ENCODE measurements at regions not wholly inside any gene's neighbourhood (a gene's known extent, or its start where the extent isn't known, plus 50 kb on each side); places are given as distances from the start of the nearest gene placed in this dataset.

DNA sequence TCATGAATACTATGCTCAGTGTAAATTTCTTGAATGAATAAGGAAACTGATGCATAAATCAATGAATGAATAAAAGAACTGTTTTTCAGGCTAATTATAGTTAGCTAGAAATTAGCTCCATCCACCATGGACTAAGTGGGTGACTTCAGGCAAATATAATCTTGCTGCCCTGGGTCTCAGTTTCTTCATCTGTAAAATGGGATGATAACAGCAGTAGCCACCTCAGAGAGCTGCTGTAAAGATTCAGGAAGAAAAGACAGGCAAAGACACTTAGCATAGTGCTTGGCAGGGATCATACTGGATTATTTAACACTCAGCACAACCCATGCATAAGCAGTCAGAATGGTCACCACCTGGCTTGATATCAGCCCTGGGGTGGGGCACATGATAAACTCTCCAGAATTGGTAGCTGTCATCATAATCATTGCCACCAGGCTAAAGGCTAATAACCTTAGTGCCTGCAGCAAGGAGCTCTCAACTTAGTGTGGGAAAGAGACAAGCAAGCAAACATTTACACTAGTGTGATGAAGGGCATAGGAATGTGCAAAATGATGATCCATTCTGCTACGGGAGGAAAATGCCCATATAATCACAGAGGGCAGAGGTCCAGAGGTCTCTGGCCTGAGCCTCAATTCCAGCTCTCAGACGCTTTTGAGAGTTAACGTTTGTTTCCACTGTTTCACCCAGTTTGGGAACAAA lies 234.7 kb upstream of the TBX3 start:
- DNase-seq = peak; percentile 44

DNA sequence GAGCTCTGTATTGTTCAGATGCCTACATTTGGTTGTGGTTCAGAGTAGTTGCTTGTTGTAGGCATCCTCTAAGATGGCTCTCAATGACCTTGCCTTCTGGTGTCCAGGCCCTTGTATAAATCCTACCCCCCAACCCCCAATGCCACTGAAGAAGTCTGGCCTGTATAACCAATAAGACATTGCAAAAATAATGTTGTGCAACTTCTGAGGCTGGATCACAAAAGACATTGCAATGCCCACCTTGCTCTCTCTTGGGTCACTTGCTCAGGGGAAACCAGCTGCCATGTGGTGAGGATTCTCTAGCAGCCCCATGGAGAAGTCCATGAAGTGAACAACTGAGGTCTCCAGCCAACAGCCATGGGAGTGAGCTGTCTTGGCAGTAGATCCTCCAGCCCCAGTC lies 234.0 kb upstream of the TBX3 start:
- DNase-seq = no peak

DNA sequence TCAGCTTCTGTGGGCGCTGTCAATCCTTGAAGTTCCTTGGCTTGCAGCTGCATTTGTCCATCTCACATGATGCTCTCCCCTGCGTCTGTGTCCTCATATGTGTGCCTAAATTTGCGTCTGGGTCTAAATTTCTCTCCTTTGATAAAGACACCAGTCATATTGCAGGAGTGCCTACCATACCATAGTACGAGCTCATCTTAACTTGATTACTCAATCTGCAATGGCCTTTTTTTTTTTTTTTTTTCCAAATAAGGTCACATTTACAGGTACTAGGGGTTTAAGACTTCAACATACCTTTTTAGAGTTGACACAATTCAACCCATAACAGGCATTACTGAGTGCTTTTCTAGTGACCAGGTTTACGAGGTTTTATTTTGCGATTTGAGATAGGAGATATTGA lies 233.3 kb upstream of the TBX3 start:
- DNase-seq = no peak

DNA sequence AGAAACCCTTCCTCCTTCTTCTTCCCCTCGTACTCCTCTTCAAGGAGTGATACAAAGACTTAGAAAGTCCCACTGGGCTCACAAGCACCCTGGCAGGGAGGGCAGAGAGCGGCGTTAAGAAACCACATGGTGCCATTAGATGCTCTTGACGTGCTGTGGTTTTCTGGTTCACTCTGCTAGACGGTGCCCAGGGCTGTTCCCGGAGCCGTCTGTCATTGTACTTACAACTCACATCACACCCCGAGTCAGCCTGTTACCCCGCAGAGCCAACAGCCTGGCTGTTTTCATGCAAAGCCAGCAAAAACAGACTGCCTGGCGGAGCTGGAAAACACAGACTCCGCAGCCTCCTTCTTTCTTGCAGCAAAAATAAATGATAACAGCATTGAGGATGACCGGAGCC lies 232.6 kb upstream of the TBX3 start:
- no peak for DNase-seq

DNA sequence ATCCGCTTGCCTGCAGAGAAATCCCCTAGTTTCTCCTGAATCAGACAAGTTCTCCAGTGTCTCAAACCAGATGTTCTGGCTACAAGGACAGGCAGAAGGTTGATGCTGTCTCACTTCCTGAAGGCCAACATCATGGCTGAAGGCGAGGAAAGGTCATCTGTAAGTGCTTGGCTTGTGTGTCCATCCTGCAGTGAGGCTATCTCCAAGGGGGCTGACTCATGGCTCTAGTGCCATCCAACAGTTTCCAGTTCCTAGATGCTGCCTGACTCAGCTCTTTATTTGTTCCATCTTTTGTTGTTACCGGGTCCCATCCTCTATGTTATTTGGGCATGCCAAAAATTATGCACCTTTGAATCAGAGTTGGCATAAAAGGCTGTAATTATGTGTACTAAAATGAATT lies 232.1 kb upstream of the TBX3 start:
- DNase-seq = peak; percentile 67

DNA sequence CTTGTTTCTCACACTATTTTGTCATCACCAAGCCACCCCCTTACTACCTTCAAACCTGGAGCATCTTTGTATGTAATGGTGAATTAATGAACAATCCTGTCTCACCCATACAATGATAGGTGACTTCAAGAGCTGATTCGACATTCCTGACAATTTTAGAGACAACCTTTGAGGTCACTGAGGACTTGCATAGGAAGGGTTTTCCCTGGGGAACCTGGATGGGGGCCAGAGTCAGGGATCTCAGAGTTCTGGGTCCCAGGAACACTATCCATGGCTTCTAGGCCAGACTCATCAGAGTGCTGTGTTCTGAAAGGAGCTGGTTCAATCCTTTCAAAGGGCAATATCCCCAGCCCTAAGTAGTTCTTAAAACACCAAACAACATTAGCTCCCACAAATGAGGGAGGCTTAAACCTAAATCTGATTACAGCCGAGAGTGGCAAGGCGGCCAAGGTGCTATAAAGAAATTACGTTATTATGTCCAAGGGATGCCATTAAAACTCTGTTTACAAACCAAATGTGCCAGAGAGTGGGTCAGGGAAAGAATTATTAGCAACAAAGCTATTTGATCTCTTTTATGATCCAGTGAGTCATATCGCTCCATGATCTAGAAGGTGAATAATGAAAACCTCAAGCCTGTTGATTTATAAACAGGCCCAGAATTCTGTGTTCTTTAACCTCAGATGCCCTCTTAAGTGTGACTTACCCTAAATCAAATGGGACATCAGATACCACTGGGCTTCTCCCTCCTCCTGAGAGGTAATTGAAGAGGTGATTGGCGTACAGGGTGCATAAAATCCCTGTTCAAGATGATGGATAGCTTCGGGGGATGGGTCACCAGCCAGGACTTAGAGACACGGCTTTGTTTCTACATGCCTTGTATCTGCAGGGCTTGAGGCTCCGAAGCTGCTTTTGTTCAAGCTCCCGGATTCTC lies 230.2 kb upstream of the TBX3 start:
- DNase-seq = peak; percentile 75

DNA sequence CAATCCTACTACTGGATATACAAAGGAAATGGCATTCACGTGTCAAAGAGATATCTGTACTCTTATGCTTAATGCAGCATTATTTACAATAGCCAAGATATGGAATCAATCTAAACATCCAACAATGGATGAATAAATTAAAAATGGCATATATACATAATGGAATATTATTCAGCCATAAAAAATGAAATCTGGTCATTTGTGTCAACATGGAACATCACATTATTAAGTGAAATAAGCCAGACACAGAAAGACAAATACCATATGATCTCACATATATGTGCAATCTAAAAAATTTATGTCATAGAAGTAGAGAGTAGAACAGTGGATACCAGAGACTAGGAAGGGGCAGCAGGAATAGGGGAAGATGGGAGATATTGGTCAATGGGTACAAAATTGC lies 228.8 kb upstream of the TBX3 start:
- DNase-seq = no peak

DNA sequence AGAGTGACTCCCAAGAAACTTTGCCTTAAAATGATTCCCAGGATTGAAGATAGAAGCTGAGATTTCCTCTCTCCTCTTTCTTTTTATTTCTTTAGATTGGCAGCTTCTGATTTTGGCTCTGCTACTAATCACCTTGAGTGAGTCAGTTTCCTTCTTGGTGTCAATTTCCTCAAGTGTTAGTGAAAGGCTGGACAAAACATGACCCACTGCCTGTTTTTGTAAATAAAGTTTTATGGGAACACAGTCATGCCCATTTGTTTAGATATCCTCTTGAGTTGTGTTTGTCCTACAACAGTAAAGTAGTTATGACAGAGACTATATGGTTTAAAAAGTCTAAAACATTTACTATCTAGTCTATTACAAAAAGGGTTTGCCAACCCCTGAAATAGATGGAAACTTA lies 227.2 kb upstream of the TBX3 start:
- no peak for DNase-seq

DNA sequence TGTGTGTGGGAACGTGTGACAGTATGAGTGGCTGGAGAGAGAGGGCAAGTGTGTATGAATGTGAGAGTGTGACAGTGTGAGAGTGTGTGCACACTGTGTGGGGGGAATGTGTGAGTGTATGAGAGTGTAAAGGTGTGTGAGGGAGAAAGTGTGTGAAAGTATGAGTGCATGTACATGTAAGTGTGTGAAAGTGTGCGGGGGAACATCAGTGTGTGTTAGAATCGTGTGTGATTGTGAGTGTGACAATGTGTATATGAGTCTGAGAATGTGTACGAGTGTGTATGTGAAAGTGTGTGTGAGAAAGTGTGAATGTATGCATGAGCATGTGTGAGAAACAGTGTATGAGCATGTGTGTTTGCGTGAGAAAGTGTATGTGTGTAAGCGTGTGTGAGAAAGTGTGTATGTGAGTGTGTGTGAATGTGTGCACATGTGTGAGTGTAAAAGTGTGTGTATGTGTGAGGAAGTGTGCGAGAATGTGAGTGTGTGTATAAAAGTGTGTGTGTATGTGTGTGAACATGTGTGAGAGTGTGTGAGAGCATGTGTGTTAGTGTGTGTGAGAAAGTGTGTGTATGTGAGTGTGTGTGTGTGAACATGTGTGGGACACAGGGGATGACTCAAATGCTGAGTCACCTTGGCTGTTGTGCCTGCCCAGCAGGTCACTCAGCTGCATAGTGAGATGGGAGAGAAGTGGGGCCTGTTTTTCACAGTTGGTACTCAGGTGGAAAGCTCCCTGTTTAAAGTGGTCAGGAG lies 220.5 kb upstream of the TBX3 start:
- peak; percentile 62 for DNase-seq

DNA sequence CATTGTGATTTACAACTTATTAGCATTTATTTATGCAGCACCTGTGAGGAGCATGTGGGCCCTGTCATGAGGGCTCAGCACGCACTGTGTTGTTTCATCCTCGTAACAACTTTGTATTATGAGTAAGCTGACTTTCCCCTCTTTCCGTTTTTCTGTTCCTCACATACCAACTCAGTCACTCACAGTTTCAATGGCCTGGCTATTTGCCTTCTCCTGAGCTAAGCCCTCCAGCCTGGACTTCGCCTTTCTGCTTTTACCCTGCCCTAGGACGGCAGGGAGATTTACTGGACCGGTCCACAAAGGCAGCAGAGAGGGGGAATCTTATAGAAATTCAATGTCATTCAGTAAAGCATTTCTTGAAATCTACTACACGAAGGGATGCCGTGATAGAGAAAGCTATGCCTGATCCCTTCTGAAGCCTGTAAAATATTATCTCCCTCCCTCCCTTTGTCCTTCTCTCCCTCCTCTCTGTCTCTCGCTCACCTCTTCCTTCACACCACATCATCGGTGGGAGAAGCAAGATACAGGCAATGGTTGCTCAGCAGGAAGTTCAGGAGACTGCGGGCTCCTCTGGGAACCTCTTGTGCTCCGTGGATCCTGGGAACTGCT lies 219.2 kb upstream of the TBX3 start:
- peak; percentile 88 for DNase-seq

DNA sequence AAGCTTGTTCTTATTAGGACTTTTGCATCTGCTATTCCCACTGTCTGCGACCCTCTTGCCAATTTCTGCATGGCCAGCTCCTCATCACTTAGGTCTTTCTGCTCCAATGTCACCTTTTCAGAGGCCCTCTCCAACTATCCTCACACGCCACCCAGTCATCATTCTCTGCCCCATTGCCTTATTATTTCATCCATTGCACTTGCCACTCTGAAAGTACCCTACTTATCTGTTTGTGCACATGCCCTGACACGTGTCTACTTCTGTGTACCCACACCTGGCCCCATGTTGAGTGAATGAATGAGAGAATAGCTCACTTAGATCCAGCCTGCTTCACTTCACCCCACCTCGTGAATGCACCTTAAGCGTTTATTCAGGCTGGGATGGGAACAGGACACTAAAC lies 218.7 kb upstream of the TBX3 start:
- DNase-seq = no peak

DNA sequence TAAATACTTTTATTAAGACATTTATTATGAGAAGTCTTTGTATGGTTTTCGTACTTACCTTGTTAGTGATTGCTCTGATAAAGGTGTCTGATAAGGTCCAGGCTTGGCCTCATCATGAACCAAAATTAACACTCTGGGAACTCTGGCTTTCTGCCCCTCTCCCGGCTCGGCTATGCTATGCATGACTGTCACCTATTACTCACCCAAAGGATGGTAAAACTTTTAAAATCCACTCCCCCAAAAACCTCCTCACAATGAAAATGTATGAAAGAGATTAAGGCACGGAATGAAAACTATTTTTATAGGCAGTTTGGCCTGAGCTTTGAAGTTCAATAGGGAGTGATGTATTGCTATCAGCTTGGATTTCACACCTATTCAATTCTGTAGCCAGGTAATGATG lies 217.3 kb upstream of the TBX3 start:
- DNase-seq = no peak

DNA sequence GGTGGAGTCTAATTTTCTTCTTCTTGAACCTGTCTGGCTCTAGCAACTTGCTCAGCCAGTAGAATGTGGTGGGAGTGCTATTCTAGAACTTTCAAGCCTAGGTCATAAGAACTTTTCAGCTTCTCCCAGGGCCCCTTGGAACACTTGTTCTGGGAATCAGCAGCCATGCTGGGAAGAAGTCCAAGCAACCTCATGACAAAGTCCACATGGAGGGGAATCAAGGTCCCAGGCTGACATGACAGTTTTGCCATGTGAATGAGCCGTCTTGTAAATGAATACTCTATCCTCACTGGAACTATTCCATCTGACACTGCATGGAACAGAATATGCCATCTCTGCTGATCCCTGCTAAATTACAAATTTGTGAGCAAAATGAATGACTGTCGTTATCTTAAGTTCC lies 214.2 kb upstream of the TBX3 start:
- no peak for DNase-seq

DNA sequence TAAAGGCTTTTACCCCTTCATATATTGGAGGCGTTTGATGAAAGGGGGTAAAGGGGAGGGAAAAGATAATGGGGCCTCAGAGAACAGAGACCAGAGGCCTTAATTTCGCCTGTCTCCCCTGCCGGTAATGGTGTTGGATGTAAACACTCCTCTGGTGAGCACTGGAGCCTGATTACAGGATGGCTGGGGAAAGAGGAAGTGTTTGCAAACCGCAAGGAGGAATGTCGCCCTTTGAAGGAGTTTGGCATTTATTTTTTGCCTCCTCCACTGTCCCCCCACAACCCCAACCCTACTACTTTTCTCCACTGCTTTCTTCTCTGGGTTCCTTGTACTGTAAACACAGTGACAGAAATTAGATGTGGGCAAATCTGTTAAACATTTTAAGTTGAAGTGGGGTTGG lies 211.9 kb upstream of the TBX3 start:
- peak; percentile 60 for DNase-seq

DNA sequence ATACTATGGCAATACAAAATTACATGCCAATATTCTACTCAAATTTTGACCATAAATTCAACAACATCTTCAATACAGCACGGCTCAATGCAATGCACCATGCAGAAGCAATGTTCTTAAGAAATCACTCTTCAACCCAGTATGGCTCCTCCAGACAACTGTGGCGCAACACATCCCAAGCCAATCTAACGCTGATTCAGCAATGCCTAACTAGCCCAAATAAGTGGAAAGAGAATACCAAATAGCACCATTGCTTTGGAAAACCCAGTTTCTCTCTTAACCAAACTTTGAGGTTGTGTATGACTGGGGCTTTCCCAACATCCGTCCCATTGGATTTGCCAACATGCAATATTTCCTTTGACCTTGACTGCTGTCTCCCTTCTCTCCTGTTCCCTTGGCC lies 211.1 kb upstream of the TBX3 start:
- DNase-seq = no peak

DNA sequence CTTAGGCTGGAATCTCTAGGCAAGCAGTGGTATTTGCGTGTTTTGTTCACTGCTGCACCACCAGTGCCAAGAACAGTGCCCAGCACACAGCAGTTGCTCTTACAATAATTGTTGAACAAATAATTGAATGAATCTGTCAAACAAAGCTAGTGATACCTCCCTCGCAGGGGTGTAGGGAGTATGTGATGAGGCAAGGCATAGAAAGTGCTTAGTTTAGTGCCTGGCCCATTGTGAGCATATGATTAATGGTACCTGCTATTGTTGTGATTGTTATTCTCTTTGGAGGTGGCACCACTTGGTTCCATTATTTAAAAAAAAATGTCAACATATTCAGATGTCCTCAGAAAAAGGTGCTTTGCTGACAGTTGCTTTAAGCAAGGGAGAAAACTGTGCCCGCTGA lies 210.1 kb upstream of the TBX3 start:
- no peak for DNase-seq

DNA sequence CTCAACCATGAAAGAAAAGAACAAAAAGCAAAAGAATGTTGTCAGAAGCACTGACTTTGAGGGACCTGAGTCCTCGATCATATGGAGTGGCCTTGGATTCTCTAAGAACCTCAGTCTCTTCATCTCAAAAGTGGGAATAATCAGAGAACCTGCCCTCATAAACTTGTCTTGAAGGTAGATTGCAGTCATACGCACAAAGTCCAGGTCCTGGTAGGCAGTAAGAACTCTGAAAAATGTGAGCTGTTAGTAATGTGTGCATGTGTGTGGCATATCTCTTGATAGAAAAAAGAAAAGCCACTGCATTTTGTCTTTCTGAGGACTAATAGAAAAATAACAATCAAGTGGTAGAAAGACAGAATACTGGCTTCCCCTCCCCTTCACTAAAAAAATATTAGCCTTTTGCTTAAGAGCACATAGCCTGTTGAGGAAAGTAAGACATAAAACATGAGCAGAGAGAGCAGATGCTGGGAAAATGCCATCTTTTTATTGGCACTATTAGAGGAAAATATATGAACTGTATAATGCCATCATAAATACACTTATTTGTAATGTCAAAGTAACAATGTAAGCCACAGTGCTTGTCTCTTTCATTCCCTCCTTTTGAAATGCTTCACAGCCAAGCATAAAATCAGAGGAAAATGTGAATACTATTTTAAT lies 205.1 kb upstream of the TBX3 start:
- no peak for DNase-seq

DNA sequence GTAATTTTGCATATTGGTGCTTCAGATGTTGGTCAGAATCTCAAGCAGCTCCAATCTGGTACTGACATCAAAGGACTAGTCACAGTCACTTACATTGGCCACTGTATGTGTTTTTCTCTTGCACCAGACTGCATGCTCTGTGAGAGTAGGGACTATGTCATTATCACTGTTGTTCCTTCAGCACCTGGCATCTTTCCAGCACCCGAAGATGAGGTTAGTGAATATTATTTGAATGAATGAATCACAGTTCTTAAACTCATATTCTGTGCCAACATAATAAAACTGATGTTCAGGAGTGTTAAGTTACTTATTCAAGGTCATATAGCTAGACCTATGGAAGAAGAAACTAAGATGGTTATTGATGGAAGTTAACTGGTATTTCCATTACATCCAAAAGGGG lies 204.5 kb upstream of the TBX3 start:
- DNase-seq = peak; percentile 73

DNA sequence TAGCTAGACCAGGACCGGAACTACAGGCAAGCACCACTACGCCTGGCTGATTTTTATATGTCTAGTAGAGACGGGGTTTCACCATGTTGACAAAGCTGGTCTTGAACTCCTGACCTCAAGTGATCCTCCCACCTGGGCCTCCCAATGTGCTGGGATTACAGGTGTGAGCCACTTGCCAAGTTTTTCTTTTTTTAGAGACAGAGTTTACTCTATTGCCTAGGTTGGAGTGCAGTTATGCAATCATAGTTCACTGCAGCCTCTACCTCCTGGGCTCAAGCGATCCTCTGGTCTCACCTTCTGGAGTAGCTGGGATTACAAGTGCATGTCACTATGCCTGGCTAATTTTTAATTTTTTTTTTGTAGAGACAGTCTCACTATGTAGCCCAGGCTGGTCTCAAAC lies 201.5 kb upstream of the TBX3 start:
- DNase-seq = no peak

DNA sequence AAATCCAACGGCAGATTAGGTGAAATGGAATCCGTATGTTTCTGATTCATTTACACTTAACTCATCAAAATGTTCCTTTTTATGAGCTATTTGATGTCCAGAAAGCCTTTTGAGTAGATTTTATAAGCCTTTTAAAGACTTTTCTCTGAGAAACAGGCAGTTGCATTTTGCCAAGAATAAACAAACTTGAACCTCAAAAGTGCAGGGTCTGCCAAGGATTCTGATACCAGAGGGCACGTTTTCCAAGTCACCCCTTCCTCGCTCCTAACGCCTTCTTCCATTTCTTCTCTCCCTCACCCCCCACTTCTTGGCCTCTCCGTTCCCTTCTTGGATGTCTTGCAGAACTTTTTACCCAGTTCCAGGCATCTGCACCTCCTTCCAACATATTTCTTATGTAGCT lies 200.6 kb upstream of the TBX3 start:
- no peak for DNase-seq

DNA sequence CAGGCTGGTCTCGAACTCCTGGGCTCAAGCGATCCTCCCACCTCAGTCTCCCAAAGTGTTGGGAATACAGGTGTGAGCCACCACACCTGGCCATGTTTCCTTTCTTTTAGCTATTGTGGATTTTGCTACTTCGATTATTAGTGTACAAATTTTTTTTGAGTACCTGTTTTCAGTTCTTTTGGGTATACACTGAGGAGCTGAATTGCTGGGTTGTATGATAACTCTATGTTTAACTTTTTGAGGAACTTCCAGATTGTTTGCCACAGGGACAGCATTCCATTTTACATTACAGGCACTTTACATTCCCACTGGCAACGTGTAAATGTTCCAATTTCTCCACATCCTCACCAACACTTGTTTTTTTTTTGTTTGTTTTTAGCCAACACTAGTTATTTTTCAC lies 198.1 kb upstream of the TBX3 start:
- no peak for DNase-seq

DNA sequence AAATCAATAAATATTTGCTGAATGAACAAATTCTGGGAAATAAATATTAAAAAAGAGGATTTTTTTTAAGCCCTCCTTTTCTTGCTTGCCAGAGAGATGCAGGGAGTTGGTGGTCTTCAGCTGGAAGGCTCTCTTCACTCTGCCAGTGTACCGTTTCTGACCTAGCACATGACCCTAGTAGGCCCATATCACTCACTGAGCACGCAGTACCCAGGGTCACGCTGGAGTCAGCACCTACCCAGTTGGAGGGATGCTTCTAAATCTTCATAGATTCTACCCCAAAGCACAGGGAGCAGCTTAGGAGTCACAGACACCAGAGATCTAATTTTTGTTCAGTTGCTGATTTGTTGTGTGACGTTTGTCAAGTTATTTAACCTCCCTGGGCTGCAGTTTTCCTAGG lies 195.4 kb upstream of the TBX3 start:
- DNase-seq = no peak

DNA sequence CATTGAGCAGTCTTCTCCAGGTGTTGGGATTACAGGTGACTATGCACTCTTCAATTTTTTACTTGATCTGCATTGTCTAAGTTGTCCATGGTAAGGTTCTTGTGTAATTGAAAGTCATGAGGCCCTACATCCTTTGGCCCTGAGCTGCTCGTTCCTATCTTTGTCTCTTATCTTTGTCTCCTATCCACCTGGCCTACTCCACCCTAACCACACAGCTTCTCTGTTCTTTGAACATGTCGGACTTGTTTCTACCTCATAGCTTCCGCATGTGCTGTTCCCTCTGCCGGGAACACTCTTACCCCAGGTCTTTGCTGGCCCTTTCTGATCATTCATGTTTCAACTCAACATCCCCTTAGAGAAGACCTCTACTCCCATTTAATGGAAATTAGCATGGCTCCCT lies 194.8 kb upstream of the TBX3 start:
- no peak for DNase-seq
